SH-SY5Y (cell line): ENCODE measurements at regions not wholly inside any gene's neighbourhood (a gene's known extent, or its start where the extent isn't known, plus 50 kb on each side); places are given as distances from the start of the nearest gene placed in this dataset.

Experiments used
- GATA2 ChIP-seq: IDR thresholded peaks from 2 replicates; pipeline ENCODE4 v1.6.1; 2011; ENCODE audit warnings: mild to moderate bottlenecking, low read depth, low read length
- GATA3 ChIP-seq: IDR thresholded peaks from 2 replicates; pipeline ENCODE4 v1.6.1; 2011; ENCODE audit warnings: low read depth, mild to moderate bottlenecking, low read length, moderate library complexity

DNA sequence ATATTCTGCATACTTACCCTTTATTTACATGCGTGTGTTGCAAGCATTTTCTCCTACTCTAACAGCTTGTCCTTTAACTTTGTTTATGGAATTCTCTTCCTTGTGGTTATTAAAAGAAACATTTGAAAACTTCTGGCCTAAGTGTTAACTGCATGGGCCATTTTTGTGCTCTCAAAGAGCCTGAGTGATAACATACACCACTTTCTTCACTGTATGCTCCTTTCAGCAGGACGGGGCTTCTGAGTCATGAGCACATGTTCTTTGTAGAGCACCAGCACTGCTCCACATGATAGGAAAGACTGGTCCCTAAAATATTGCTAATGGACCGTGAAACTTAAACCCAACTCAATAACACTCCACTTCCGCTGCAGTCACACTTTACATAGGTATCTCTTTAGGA lies 1093.6 kb upstream of the GHITM start:
- TF ChIP-seq GATA2 (no peak), GATA3 (no peak)
